ENCODE measurements at regions not wholly inside any gene's neighbourhood (a gene's known extent, or its start where the extent isn't known, plus 50 kb on each side); places are given as distances from the start of the nearest gene placed in this dataset.
"Not testable (repeated sequence)": the region's sequence is repeated elsewhere in the genome, so short reads cannot be mapped to it uniquely, and the experiment has no call there.

DNA sequence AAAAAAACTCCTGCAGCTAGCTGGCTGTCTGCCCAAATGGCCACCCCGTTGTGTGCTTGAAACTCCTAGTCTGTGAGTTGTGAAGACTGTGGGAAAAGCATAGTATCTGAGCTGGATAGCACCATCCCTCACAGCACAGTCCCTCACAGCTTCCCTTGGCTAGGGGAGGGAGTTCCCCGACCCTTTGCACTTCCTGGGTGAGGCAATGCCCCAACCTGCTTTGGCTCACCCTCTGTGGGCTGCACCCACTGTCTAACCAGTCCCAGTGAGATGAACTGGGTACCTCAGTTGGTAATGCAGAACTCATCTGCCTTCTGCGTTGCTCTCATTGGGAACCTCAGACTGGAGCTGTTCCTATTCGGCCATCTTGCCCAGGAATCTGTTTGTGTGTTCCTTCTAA lies 260.6 kb upstream of the STXBP5 start:
- DNase-seq: no peak

DNA sequence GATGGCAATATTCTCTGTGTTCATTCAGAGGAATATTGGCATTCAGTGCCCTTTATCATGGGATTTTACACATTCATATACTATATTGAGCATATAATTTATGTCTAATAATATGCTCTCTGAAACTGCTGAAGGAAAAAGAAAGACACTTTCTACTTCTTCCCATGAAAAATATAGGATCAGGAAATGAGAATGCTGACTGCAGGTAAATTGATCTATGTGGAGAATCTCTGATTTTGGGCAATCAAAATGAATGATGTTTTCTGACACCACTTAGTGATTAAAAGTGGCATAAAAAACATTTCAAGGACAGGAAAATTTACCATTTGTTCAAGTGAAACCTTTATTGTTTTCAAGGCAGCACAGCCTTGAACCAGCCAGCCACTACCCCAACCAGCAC lies 260.1 kb upstream of the STXBP5 start:
- DNase-seq: no peak

- no peak for DNase-seq
Observed at GRCh38 chr6:146944809-146945208, 259.4 kb upstream of the STXBP5 start.

- no peak for DNase-seq
Observed at GRCh38 chr6:146946559-146946958, 257.7 kb upstream of the STXBP5 start.

DNA sequence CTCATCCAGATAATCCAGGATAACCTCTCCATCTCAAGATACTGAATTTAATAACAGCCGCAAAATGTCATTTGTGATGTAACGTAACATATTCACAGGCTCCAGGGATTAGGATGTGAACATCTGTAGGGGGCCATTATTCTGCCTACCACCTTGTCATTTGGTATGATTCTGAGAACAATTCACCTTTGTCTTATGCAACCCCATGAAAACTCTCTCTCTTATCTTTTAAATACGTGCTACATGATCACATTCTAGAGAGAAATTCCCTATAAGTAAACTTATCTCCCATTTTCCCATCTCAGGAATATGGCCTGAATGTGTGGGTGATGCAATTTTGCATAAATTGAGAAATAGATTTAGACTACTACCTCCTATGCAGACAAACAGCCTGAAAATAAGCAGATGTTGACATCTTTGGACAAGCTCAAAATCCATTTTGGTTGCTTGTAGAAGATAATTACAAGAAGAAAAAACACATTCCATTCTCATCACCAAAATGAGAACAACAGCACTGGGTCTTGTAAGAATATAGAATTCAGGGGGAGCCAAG lies 255.4 kb upstream of the STXBP5 start:
- DNase-seq: no peak

- DNase-seq: no peak
Observed at GRCh38 chr6:146949425-146949824, 254.8 kb upstream of the STXBP5 start.

- DNase-seq: no peak
Observed at GRCh38 chr6:146950351-146950835, 253.8 kb upstream of the STXBP5 start.

DNA sequence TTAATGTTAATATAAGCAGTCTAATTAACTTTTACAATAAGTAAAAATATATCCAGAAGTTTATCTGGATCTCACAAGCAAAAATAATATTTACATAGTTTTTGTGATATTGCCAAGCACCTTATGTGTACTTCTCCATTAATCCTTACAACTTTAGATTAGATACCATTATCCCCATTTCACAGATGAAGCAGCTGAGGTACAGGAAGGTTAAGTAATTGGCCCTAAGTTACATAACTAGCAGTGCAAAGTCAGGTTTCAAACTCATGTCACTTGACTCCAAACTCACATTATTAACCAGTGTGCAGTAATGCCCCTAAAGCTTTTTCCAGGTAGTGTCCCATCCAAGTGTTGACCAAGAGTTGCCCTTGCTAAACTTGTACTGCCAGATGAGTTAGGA lies 248.6 kb upstream of the STXBP5 start:
- no peak for DNase-seq

DNA sequence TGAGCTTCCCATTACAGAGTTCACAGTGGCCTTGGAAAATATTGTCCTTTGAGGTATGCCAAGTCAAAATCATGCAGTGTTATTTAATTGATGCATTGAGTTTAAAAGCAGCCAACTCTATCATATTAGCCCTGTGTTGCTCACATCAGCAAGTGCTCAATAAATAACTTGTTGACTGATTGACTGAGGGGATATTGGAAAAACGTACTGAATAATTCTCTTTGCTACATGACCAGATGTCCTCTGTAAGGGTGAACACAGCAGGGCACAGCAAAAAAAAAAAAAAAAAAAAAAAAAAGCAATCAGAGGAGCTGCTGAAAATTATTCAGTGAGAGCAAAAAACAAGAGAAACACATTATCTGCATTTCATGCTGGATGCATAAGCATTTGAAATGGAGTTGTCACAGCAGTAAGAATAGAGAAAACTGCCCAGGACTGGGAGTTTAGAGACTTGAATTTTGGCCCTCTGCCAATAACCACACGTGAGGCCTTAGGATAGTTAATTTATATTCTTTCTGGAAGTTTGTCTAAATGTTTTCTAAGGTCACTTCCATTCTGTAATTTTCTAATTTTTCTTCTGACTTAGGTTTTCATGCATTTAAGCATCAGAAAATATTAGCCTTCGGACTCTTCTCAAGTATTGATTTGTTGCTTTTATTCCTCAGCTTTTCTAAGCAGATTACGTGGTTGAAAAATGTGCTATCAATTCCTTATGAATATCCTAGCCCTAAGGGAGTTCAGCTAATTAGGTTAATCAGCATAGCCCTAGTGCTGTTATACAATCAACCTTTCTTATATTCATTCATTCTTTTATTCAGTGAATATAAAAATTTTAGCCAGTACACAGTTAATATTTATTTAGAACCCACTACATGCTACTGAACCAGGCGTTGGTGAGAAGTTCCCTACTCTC lies 246.8 kb upstream of the STXBP5 start:
- DNase-seq: no peak

GRCh38 chr6:146961831-146962230 lies 242.4 kb upstream of the STXBP5 start:
- no peak for DNase-seq

GRCh38 chr6:146962329-146962728 lies 241.9 kb upstream of the STXBP5 start:
- no peak for DNase-seq

DNA sequence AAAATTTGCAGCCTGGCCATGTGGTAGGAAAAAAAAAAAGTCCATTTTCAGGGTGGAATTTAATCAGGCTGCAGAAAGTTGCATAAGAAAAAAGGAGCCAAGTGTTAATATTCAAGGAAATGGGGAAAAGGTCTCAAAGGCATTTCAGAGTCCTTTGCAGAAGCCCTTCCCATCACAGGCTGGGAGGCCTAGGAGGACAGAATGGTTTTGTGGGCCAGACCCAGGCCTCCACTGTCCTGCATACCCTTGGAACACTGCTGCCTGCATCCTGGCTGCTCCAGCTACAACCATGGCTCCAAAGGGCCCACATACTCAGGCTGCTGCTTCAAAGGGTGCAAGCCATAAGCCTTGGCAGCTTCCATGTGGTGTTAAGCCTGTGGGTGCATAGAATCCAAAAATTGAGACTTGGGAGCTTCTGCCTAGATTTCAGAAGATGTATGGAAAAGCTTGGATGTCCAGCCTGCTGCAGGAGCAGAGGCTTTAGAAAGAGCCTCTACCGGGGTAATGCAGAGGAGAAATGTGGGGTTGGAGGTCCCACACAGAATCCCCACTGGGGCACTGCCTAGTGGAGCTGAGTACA lies 239.0 kb upstream of the STXBP5 start:
- DNase-seq: no peak

- DNase-seq: no peak
Observed at GRCh38 chr6:146968041-146968760, 236.0 kb upstream of the STXBP5 start.

- DNase-seq: no peak
Observed at GRCh38 chr6:146972546-146972945, 231.7 kb upstream of the STXBP5 start.

DNA sequence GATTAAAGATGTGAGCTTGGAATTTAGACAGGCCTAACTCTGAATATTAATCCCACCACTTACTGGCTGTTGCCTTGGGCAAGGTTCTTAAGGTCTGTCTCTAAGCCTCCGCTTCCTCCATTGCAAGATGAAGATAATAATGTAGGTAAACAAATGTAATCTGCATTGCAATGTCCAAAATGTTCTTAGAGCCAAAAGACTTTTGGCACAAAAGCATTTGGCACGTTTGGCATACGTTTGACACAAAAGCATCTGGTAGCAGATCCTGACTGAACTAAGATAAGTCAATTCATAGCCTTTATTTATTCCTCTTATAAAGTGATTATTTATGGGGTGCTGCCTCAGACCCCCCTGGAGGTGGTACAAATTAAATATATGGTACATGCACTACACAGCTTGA lies 229.9 kb upstream of the STXBP5 start:
- no peak for DNase-seq

DNA sequence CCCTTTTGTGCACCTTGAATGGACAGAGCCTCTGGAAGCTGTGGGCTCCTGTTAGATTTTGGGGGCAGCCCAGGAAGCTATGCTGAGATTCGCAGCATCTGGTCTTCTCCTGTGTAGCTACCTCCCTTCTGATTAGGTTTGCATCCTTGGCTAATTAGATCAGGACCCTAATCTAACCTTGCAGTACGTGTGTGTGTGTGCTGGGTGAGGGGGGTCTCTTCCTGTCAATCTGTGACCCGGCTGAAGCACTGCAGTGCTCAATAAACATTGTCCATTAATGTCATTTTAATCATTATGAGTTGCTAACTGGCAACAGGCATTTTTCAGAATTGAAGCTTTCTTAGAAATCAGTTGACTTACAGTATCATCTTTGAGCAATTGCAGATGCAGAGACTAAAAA lies 229.1 kb upstream of the STXBP5 start:
- DNase-seq: no peak

DNA sequence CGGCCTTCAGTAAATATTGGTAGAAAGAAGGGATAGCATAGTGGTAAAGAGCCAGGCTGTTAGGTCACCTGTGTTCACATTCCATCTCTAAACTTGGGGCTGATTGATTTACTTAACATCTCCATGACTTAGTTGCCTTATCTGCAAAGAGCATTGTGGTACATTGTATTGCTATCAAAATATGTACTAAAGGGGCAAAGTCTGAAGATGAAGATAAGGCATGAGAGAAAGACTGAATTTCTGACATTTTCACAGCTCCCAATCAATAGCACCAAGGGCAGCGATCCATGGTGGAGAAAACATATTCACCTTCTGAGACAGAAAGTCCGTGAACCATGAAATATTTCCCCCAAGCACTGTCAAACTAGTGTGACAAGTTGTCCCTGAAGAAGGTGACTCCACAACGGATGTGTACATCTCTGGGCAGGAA lies 223.3 kb upstream of the STXBP5 start:
- no peak for DNase-seq

GRCh38 chr6:146981981-146982380 lies 222.2 kb upstream of the STXBP5 start:
- DNase-seq: no peak

DNA sequence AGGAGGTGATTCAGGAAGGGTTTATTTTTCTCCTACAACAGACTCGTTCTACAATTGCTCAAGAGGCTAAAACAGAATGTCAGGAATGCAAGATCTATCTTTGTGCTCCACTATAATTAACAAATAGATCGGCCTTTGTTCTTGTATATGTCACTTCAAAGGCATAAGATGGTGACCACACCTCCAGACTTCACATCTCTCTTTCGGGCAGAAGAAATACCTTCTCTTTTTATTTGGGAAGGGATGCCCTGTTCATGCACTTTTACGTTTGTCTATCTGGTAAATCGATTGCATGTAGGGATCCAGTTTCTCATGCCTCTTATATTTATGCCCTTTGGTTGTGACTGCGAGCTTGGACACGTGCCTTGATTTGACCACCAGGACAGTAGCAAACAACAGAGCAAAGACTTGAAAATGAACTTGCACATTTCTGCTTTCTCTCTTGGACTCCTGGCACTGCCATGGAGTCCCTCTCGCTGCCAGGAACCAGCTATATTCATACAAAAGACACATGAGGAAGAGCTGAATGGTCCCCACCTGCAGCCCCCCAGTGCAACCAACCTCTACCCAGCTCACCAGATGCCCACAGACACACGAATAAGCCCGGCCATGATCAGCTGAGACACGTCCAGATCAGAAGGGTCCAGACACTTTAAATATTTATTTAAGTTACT lies 219.8 kb upstream of the STXBP5 start:
- no peak for DNase-seq

GRCh38 chr6:146985111-146985510 lies 219.1 kb upstream of the STXBP5 start:
- DNase-seq: no peak

GRCh38 chr6:146985966-146986365 lies 218.3 kb upstream of the STXBP5 start:
- DNase-seq: no peak

- DNase-seq: not testable (repeated sequence)
Observed at GRCh38 chr6:146987938-146988337, 216.3 kb upstream of the STXBP5 start.

DNA sequence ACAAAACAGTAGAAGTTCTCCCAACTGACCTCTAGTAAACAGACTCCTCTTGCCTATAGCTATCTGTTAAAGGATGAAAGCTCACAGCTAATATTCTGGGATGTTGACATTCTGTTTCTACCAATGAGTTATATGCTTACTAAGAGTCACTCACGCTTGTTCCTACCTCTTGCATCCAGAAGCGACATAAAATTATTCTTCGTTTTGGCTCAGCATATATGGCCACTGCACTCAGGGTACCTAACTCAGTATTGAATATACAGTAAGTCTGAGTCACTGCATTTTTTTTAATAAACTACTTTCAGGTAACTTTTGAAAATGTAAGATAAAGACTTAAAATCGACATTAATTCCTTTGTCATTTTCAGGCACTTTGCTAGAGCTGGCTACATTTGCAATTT lies 214.4 kb upstream of the STXBP5 start:
- DNase-seq: no peak

All from left hindlimb (tissue), 1 donor.